Activated naive CD4-positive, alpha-beta T cell treated with Interleukin-2 at 50 U/mL for 16 hours (primary cell): ENCODE measurements at regions not wholly inside any gene's neighbourhood (a gene's known extent, or its start where the extent isn't known, plus 50 kb on each side); places are given as distances from the start of the nearest gene placed in this dataset.

ENCODE experiments used
- DNase-seq: peaks from one replicate; pipeline ENCODE4 v3.0.0-alpha.2; 2020

- peak; percentile 24 for DNase-seq
These were observed 51.6 kb upstream of the SRP54 start for GRCh38 chr14:34931206-34931605.

GRCh38 chr14:34930591-34931091 lies 52.2 kb upstream of the SRP54 start:
- no peak for DNase-seq

GRCh38 chr14:34926552-34926951 lies 51.4 kb upstream of the BAZ1A start:
- no peak for DNase-seq
